Stimulated activated naive B cell treated with anti-CD40 and anti-IgM and Interleukin-4, amounts not matched to agents 10 μg/mL and 1 μg/mL and 100 μg/mL, for 72 hours (primary cell): ENCODE measurements at regions not wholly inside any gene's neighbourhood (a gene's known extent, or its start where the extent isn't known, plus 50 kb on each side); places are given as distances from the start of the nearest gene placed in this dataset.

Experiments used
- ATAC-seq, 2 donors: fragments of 150-1000 bp; cut with Tn5 transposase; replicated peaks; 2 replicates each; pipeline ENCODE4 v1.10.0; 2021; ENCODE audit warnings: moderate library complexity in 1 of 2
- DNase-seq: peaks from one replicate; pipeline ENCODE4 v3.0.0; 2021
- H3K27ac Mint-ChIP-seq: one replicate; pipeline ENCODE4 v1.8.0; 2022; ENCODE audit warnings: mild to moderate bottlenecking, mixed read lengths
- H3K27me3 Mint-ChIP-seq, 2 donors: one replicate each; pipeline ENCODE4 v1.8.0; 2022; ENCODE audit warnings: mixed read lengths in 2 of 2
- H3K36me3 Mint-ChIP-seq, 2 donors: one replicate each; pipeline ENCODE4 v1.8.0; 2022; ENCODE audit warnings: mixed read lengths in 2 of 2, mild to moderate bottlenecking in 1 of 2
- H3K4me1 Mint-ChIP-seq, 2 donors: one replicate each; pipeline ENCODE4 v1.8.0; 2022; ENCODE audit warnings: mixed read lengths in 2 of 2, mild to moderate bottlenecking in 1 of 2
- H3K4me3 Mint-ChIP-seq, 2 donors: one replicate each; pipeline ENCODE4 v1.8.0; 2022; ENCODE audit warnings: mild to moderate bottlenecking in 2 of 2, mixed read lengths in 2 of 2, moderate library complexity in 1 of 2
- H3K9me3 Mint-ChIP-seq, 2 donors: one replicate each; pipeline ENCODE4 v1.8.0; 2022; ENCODE audit warnings: mixed read lengths in 2 of 2, mild to moderate bottlenecking in 1 of 2

DNA sequence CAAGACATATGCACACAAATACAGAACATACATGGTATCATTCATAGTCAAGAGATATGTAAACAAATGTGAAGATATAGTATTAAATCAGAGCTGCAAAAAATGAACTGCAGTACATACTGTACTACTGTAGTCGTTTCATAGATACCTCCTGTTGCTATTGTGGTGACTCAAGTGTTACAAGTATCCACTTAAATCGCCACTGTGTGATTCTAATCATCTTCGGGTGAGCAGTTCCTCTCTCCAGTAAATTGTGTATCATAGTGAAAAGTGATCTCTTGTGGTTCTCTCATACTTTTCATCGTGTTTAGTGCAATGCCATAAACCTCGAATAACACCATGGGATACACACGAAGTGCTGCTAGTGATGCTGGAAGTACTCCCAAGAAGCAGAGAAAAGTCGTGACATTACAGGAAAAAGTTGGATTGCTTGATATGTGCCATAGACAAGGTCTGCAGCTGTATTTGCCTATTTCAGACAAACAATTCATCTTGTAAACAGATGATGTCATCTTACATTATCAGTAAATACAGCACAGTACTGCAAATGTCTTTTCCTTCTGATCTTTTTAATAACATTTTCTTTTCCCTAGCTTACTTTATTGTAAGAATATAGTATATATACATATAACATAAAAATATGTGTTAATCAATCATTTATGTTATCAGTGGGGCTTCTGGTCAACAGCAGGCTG is 222.2 kb downstream of the BCL11A start:
- peaks cover 20 to 46% of the 10 kb centered on the region in 2 donors for H3K4me1 Mint-ChIP-seq
- no peak overlapping the region for H3K4me3 Mint-ChIP-seq
- ATAC-seq = no peak
- H3K27me3 Mint-ChIP-seq = no peaks in the 10 kb centered on the region
- no peak overlapping the region for H3K27ac Mint-ChIP-seq
- H3K36me3 Mint-ChIP-seq = peaks cover 2 to 7% of the 10 kb centered on the region in 2 donors
- peaks cover 6 to 7% of the 10 kb centered on the region in 2 donors for H3K9me3 Mint-ChIP-seq
- DNase-seq = no peak

DNA sequence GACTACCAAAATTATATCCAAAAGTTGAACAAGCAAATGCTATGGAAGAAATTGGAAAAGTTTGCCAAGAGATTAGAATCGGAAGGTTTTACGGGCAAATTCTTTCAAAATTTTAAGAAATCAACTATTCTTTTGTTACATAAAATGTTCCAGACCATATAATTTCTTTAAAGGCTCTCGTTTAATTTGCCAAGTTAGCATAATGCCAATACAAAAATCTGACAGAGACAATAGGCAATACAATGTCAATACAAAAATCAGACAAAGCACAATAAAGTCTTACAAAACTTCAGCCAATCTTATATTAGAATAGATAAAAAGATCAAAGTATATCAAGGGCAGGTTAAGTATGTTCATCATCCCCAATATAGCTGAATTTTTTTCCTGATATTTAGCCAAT is 224.2 kb downstream of the BCL11A start:
- H3K4me1 Mint-ChIP-seq = peaks cover 10 to 35% of the 10 kb centered on the region in 2 donors
- ATAC-seq = no peak
- H3K27ac Mint-ChIP-seq = no peak overlapping the region
- H3K36me3 Mint-ChIP-seq = peaks cover 9 to 12% of the 10 kb centered on the region in 2 donors
- H3K9me3 Mint-ChIP-seq = peaks cover 11 to 12% of the 10 kb centered on the region in 2 donors
- H3K27me3 Mint-ChIP-seq = no peaks in the 10 kb centered on the region
- no peak overlapping the region for H3K4me3 Mint-ChIP-seq
- no peak for DNase-seq

- DNase-seq (no peak), ATAC-seq (no peak)
- Mint-ChIP-seq H3K27ac (no peak overlapping the region), H3K36me3 (peaks cover 6 to 8% of the 10 kb centered on the region in 2 donors), H3K4me3 (no peak overlapping the region), H3K9me3 (peaks cover 8% of the 10 kb centered on the region in 2 donors), H3K4me1 (peaks cover 11 to 32% of the 10 kb centered on the region in 2 donors), H3K27me3 (no peaks in the 10 kb centered on the region)
Observed at GRCh38 chr2:60324536-60324935, 228.9 kb downstream of the BCL11A start.

DNA sequence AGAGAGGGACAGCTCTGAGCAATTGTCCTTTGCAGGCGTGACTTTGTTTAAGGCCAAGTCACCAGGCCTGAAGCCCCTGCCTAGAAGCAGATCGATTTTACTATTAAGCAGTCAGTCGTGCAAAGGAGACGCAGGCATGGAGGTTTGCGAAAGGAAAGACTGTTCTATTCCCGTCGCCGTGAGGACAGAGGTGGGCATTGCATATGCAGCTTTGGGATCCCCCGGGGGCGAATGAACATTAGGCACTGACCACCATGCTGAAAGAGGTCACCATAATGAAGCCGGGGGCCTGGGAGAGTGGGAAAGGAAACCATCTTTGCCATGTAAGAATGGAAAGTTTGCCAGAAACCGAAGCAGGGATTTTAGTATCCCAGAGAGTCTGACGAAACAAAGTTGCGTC is 231.6 kb downstream of the BCL11A start:
- no peak overlapping the region for H3K27ac Mint-ChIP-seq
- no peak for DNase-seq
- no peak for ATAC-seq
- H3K9me3 Mint-ChIP-seq = peaks cover 8% of the 10 kb centered on the region in 2 donors
- peaks cover 6 to 8% of the 10 kb centered on the region in 2 donors for H3K36me3 Mint-ChIP-seq
- no peak overlapping the region for H3K4me3 Mint-ChIP-seq
- peaks cover 33 to 54% of the 10 kb centered on the region in 2 donors for H3K4me1 Mint-ChIP-seq
- H3K27me3 Mint-ChIP-seq = no peaks in the 10 kb centered on the region

GRCh38 chr2:60320724-60321123 is 232.7 kb downstream of the BCL11A start:
- peaks cover 3 to 4% of the 10 kb centered on the region in 2 donors for H3K9me3 Mint-ChIP-seq
- H3K27ac Mint-ChIP-seq = no peak overlapping the region
- DNase-seq (no peak), ATAC-seq (no peak)
- H3K4me3 Mint-ChIP-seq = no peak overlapping the region
- peaks cover 4 to 5% of the 10 kb centered on the region in 2 donors for H3K36me3 Mint-ChIP-seq
- no peaks in the 10 kb centered on the region for H3K27me3 Mint-ChIP-seq
- H3K4me1 Mint-ChIP-seq = peaks cover 41 to 65% of the 10 kb centered on the region in 2 donors

- Mint-ChIP-seq H3K9me3 (no peaks in the 10 kb centered on the region), H3K27ac (peak overlapping the region; percentile 33), H3K36me3 (no peaks in the 10 kb centered on the region), H3K27me3 (no peaks in the 10 kb centered on the region), H3K4me3 (peak overlapping the region in 1 of 2 donors; percentile 47), H3K4me1 (peaks cover 46 to 73% of the 10 kb centered on the region in 2 donors)
- no peak for DNase-seq
- ATAC-seq = peak in 1 of 2 donors; percentile 16
Observed at GRCh38 chr2:60319031-60319547, 234.4 kb downstream of the BCL11A start.

GRCh38 chr2:60318544-60318943 is 234.9 kb downstream of the BCL11A start:
- Mint-ChIP-seq H3K4me1 (peaks cover 48 to 73% of the 10 kb centered on the region in 2 donors), H3K9me3 (no peaks in the 10 kb centered on the region), H3K27me3 (no peaks in the 10 kb centered on the region), H3K4me3 (peak overlapping the region; percentile 3 to 22), H3K27ac (peak overlapping the region; percentile 52), H3K36me3 (no peaks in the 10 kb centered on the region)
- no peak for ATAC-seq
- DNase-seq = no peak

- Mint-ChIP-seq H3K36me3 (no peaks in the 10 kb centered on the region), H3K9me3 (no peaks in the 10 kb centered on the region), H3K4me3 (peak overlapping the region; percentile 2 to 9), H3K27ac (peak overlapping the region; percentile 11), H3K27me3 (no peaks in the 10 kb centered on the region), H3K4me1 (peaks cover 53 to 75% of the 10 kb centered on the region in 2 donors)
- DNase-seq (peak; percentile 47), ATAC-seq (peak; percentile 92 to 94)
Observed at GRCh38 chr2:60317844-60318243, 235.6 kb downstream of the BCL11A start.

- H3K4me3 Mint-ChIP-seq = peak overlapping the region; percentile 40 to 57
- H3K4me1 Mint-ChIP-seq = peaks cover 54 to 80% of the 10 kb centered on the region in 2 donors
- H3K27me3 Mint-ChIP-seq = no peaks in the 10 kb centered on the region
- DNase-seq (no peak), ATAC-seq (no peak)
- H3K36me3 Mint-ChIP-seq = no peaks in the 10 kb centered on the region
- H3K27ac Mint-ChIP-seq = peak overlapping the region; percentile 52
- no peaks in the 10 kb centered on the region for H3K9me3 Mint-ChIP-seq
Observed at GRCh38 chr2:60317034-60317386, 236.4 kb downstream of the BCL11A start.

DNA sequence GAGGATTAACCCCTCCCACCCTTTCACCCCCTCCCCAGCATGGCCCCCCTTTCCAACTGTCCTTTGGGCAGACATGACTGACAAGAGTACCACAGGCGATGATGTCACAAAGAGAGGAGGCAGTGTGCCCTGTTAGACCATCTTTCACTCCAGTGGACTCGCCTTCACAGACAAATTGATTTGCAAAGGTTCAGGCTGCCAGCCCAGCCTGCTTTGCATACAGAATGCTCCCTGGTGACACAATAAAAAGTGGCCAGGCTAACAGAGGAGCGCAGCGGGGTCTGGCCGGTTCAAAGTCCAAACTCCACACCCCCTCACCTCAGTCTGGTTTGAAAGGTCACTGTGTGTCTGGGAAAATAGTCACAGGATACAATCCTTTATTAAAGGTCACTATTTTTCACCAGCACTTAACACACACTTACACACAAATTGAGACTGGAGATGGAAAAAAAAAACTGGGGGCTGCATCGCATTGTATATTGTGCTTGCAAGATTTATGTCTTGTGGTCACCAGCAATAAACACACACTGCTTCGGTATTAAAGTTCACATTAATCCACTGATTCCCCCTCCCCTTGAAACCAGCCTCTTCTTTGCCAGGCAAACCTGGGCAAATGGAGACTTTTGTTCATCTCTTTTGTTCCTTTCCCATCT is 236.9 kb downstream of the BCL11A start:
- DNase-seq = no peak
- Mint-ChIP-seq H3K9me3 (no peaks in the 10 kb centered on the region), H3K36me3 (no peaks in the 10 kb centered on the region), H3K4me3 (peak overlapping the region; percentile 40 to 57), H3K27ac (peak overlapping the region; percentile 74), H3K27me3 (no peaks in the 10 kb centered on the region), H3K4me1 (peaks cover 55 to 84% of the 10 kb centered on the region in 2 donors)
- peak in 1 of 2 donors; percentile 28 for ATAC-seq

DNA sequence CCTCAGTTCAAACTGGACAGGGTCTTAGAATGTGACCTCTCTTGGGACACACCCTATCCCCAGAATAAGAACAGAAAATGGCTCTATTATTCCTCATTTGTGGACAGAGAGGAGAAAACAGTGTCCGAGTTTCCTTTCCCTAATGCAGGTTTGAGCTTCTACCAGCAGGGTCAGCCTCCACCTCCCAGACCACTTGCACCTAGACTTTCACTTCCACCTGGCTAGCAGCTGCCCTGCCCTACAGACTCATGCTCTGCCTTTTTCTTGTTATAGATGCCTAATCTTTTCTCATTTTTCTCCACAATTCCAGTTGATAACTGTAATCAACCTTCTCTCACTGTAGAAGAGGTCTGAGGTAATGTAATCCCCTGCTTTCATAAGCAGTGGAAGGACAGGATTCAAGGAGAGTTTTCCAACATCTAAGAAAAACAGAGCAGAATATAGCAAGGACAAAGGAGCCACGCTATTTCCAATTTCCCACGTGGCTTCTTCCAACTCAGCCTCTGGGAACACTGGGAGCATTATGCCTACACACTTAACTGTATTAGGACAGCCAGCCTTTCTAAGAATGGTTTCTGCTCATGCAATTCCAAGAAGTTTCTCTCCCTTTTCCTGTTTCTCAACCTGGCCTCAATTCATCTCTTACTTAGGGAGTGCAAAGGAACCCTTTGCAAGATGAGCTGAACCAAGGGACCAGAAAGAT is 239.8 kb downstream of the BCL11A start:
- DNase-seq (no peak), ATAC-seq (no peak)
- no peak overlapping the region for H3K4me3 Mint-ChIP-seq
- H3K36me3 Mint-ChIP-seq = no peaks in the 10 kb centered on the region
- H3K4me1 Mint-ChIP-seq = peaks cover 57 to 95% of the 10 kb centered on the region in 2 donors
- no peaks in the 10 kb centered on the region for H3K9me3 Mint-ChIP-seq
- no peaks in the 10 kb centered on the region for H3K27me3 Mint-ChIP-seq
- peak overlapping the region; percentile 21 for H3K27ac Mint-ChIP-seq

- DNase-seq = no peak
- peaks cover 49 to 95% of the 10 kb centered on the region in 2 donors for H3K4me1 Mint-ChIP-seq
- H3K36me3 Mint-ChIP-seq = no peaks in the 10 kb centered on the region
- no peaks in the 10 kb centered on the region for H3K9me3 Mint-ChIP-seq
- no peaks in the 10 kb centered on the region for H3K27me3 Mint-ChIP-seq
- ATAC-seq = peak; percentile 52 to 57
- peak overlapping the region; percentile 14 to 36 for H3K4me3 Mint-ChIP-seq
- no peak overlapping the region for H3K27ac Mint-ChIP-seq
Observed at GRCh38 chr2:60312618-60313017, 240.8 kb downstream of the BCL11A start.

- Mint-ChIP-seq H3K4me3 (no peak overlapping the region), H3K27ac (no peak overlapping the region), H3K36me3 (no peaks in the 10 kb centered on the region), H3K27me3 (no peaks in the 10 kb centered on the region), H3K9me3 (no peaks in the 10 kb centered on the region), H3K4me1 (peaks cover 47 to 94% of the 10 kb centered on the region in 2 donors)
- ATAC-seq (peak; percentile 65 to 70), DNase-seq (no peak)
Observed at GRCh38 chr2:60311524-60311923, 241.9 kb downstream of the BCL11A start.

DNA sequence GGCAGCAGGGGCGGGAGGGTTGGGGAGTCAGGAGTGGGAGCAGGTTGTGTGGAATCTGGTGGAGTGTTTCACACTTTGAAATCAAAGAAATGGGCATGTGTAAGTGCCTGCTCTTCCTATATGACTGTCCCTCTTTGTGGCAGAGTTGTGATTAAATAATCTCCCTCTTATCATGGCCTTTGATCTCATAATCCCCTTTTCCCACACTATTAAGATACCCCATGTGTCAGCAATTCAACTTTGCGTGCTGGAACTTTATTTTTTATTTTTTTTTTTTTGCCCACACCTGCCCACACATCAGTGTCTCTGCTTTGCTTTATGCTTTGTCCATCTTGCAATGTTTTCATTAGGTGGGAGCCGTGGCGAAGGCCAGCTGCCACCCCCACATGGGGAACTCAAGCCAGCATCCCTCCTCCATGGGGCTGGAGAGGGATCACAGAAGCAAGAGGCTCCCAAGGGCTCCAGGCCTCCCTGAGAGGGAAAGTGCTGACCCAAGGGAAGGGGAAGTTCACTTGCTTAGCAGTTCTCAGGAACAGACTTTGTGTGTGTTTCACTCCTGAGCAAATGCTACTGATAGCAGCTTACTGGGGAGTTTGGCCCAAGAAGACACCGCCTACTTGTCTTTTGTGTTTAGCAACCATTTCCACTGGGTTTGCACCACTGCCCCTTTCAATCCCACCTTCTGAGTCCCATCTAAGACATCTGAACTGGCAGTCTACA is 243.4 kb downstream of the BCL11A start:
- no peak for DNase-seq
- Mint-ChIP-seq H3K4me3 (no peak overlapping the region), H3K27ac (no peak overlapping the region), H3K9me3 (no peaks in the 10 kb centered on the region), H3K4me1 (peaks cover 43 to 83% of the 10 kb centered on the region in 2 donors), H3K27me3 (no peaks in the 10 kb centered on the region), H3K36me3 (no peaks in the 10 kb centered on the region)
- ATAC-seq = no peak
